Dendritic cell treated with granulocyte-macrophage colony-stimulating factor and Interleukin-4, amounts not matched to agents 40 ng/mL and 50 ng/mL, for 4 days (primary cell): ENCODE measurements at regions not wholly inside any gene's neighbourhood (a gene's known extent, or its start where the extent isn't known, plus 50 kb on each side); places are given as distances from the start of the nearest gene placed in this dataset.

Experiments used
- H3K27ac Mint-ChIP-seq: one replicate; pipeline ENCODE4 v1.8.0; 2022; ENCODE audit warnings: mild to moderate bottlenecking, mixed read lengths
- H3K27me3 Mint-ChIP-seq: one replicate; pipeline ENCODE4 v1.8.0; 2022; ENCODE audit warnings: mild to moderate bottlenecking, mixed read lengths
- H3K36me3 Mint-ChIP-seq: one replicate; pipeline ENCODE4 v1.8.0; 2022; ENCODE audit warnings: low read depth, mixed read lengths
- H3K4me1 Mint-ChIP-seq: one replicate; pipeline ENCODE4 v1.8.0; 2022; ENCODE audit warnings: low read depth, mixed read lengths
- H3K4me3 Mint-ChIP-seq: one replicate; pipeline ENCODE4 v1.8.0; 2022; ENCODE audit warnings: mild to moderate bottlenecking, moderate library complexity, mixed read lengths
- H3K9me3 Mint-ChIP-seq: one replicate; pipeline ENCODE4 v1.8.0; 2022; ENCODE audit warnings: mixed read lengths
- intact Hi-C: fragments of 100-400 bp; cut with micrococcal nuclease; formaldehyde crosslinking; loops from one replicate; pipeline ENCODE4 v1.15.0; 2022

DNA sequence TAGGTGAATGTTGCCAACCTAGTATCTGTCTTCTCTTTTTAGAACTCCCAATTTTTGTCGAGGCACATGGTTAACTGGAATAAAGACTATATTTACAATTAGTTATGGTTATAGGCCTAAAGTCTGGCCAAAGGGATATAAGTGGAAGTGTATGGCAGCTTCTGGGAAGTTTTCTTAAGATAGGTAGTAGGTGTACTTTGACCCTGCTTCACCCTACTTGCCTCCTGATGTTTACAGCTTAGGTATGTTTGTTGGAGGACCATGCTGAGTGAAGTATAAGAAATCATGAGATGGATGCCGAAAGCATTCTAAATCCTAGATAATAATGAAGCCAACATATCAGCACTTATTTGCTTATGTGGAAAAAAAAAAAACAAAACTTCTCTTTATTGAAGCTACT lies 272.1 kb downstream of the S1PR1 start:
- intact Hi-C loops: no loop called here
- H3K36me3 Mint-ChIP-seq: no peaks in the 10 kb centered on the region
- H3K27ac Mint-ChIP-seq: no peak overlapping the region
- no peaks in the 10 kb centered on the region for H3K9me3 Mint-ChIP-seq
- H3K4me3 Mint-ChIP-seq: no peak overlapping the region
- H3K27me3 Mint-ChIP-seq: no peaks in the 10 kb centered on the region
- peaks cover 5% of the 10 kb centered on the region for H3K4me1 Mint-ChIP-seq

DNA sequence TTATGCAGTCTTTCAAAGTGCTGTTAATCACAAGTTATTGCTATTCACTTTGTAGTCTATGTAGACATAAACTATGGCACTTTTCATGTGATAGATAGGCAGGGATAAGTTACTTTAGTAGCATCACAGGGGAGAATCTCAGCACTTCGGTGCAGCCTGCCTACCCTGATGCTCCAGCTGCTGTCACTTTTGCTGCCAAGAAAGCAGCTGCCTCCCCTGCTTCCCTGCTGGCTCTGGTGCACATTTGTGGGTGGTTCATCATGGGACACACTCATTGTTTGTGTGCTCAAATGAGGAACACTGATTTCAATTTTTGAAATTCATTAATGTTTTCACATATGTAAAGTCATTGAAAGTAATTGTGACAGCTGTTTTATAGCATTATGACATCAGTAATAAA lies 272.6 kb downstream of the S1PR1 start:
- no peak overlapping the region for H3K4me3 Mint-ChIP-seq
- intact Hi-C loops: no loop called here
- no peak overlapping the region for H3K27ac Mint-ChIP-seq
- peaks cover under 1% of the 10 kb centered on the region for H3K4me1 Mint-ChIP-seq
- H3K36me3 Mint-ChIP-seq: no peaks in the 10 kb centered on the region
- no peaks in the 10 kb centered on the region for H3K9me3 Mint-ChIP-seq
- H3K27me3 Mint-ChIP-seq: no peaks in the 10 kb centered on the region

DNA sequence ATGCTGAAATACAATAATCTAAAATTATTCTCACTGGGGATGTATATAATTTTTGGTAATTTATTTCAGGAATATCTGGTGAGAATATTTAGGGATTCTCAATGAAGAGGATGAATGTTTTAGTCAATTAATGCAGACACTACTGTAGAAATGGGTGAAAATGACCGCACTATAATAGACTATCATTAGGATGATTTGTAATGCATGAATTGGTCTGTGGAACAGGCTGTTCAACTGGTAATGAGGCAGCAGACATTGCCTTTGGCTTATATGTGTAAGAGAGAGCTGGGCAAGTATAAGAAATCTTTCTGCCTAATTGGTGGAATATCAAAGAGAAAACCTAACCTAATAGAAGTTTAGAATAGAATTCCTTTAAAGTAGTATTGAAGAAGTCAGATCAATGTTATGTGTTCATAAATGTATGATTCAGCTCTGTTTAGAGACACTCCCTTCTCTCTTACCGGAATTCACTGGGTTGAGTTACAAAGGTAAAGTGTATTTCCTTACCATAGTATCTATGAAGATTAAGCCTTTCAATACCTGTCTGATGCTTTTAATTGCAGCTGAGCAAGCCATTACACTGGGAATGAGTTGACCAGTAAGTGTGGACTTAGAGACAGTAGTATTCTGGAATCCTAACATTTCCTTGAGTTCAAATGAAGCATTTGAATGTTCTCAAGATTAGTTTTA lies 274.5 kb downstream of the S1PR1 start:
- Mint-ChIP-seq H3K9me3 (peaks cover 9% of the 10 kb centered on the region), H3K4me1 (no peaks in the 10 kb centered on the region), H3K27me3 (no peaks in the 10 kb centered on the region), H3K4me3 (no peak overlapping the region), H3K27ac (no peak overlapping the region), H3K36me3 (no peaks in the 10 kb centered on the region)
- intact Hi-C loops: no loop called here

DNA sequence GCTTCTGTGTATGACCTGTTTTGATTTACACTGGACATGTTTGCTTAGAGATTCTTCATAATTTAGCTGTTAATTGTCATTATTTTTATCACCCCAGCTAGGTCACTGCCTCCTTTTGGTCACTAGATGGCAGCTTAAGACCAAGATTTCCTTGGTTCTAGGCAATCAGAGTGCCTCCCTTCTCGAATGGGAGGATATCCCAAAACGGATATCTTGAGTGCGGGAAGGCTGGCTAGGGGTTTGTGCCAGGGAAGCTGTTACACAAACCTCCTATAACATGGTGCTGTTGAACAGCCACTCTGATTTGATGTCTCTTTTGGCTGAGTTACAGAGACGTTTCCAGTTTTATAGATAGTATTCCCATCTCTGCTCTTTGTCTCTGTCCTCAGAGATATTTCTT lies 283.5 kb downstream of the S1PR1 start:
- Mint-ChIP-seq H3K27ac (no peak overlapping the region), H3K36me3 (no peaks in the 10 kb centered on the region), H3K9me3 (peaks cover 11% of the 10 kb centered on the region), H3K27me3 (peaks cover 1% of the 10 kb centered on the region), H3K4me1 (no peaks in the 10 kb centered on the region), H3K4me3 (no peak overlapping the region)
- intact Hi-C loops: loop anchor here (10.0 kb wide), 1 partner anchor 1994 kb away; no protein-coding TSS in a partner anchor

- H3K4me3 Mint-ChIP-seq: no peak overlapping the region
- intact Hi-C loops: loop anchor here (10.0 kb wide), 1 partner anchor 1992 kb away; no protein-coding TSS in a partner anchor
- H3K36me3 Mint-ChIP-seq: no peaks in the 10 kb centered on the region
- H3K4me1 Mint-ChIP-seq: no peaks in the 10 kb centered on the region
- H3K9me3 Mint-ChIP-seq: no peaks in the 10 kb centered on the region
- no peak overlapping the region for H3K27ac Mint-ChIP-seq
- H3K27me3 Mint-ChIP-seq: peaks cover 1% of the 10 kb centered on the region
These were observed 285.7 kb downstream of the S1PR1 start for GRCh38 chr1:101522486-101522885.

GRCh38 chr1:101526813-101527212 lies 290.0 kb downstream of the S1PR1 start:
- H3K36me3 Mint-ChIP-seq: no peaks in the 10 kb centered on the region
- no peaks in the 10 kb centered on the region for H3K27me3 Mint-ChIP-seq
- no peak overlapping the region for H3K27ac Mint-ChIP-seq
- intact Hi-C loops: loop anchor here (10.0 kb wide), 1 partner anchor 1988 kb away; no protein-coding TSS in a partner anchor
- no peak overlapping the region for H3K4me3 Mint-ChIP-seq
- no peaks in the 10 kb centered on the region for H3K4me1 Mint-ChIP-seq
- no peaks in the 10 kb centered on the region for H3K9me3 Mint-ChIP-seq

DNA sequence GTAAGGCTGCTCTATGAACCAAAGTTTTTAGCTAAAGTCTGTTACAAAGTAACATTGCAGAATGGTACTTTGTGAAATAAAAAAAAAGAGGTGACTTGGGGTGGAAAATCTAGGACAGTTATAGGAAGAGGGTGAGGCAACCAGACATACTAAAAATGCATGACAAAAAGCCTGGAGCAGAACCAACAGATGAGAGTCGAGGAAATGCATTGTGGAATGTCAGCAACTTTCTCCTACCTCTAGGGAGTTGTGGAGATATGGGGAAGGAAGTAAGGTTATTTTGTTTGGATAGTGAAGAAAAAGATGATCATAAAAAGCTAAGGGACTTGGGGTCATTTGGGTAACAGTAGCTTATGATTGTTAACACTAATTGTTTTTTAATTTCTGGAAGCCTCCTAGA lies 295.6 kb downstream of the S1PR1 start:
- no peaks in the 10 kb centered on the region for H3K4me1 Mint-ChIP-seq
- H3K36me3 Mint-ChIP-seq: no peaks in the 10 kb centered on the region
- no peaks in the 10 kb centered on the region for H3K9me3 Mint-ChIP-seq
- H3K27ac Mint-ChIP-seq: no peak overlapping the region
- intact Hi-C loops: no loop called here
- H3K4me3 Mint-ChIP-seq: no peak overlapping the region
- H3K27me3 Mint-ChIP-seq: no peaks in the 10 kb centered on the region

DNA sequence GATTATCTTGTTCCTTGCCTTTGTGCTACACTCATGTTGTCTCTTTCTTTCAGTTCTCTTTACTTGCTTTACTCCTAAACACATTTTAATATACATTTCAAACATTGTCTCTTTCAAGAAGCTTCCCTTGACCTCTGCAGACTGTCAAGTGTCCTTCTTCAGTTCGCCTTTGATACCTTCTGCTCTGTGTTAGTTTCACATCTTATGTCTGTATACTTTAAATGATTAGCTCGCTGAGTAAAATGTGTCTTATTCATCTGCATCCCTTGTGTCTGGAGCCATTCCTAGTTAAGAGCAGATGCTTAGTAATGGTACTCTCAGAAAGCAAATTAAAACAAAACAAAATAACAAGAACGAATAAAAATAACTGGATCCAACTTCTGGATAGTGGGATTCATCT lies 303.3 kb downstream of the S1PR1 start:
- intact Hi-C loops: no loop called here
- Mint-ChIP-seq H3K9me3 (no peaks in the 10 kb centered on the region), H3K27ac (no peak overlapping the region), H3K4me3 (no peak overlapping the region), H3K27me3 (no peaks in the 10 kb centered on the region), H3K4me1 (no peaks in the 10 kb centered on the region), H3K36me3 (no peaks in the 10 kb centered on the region)

DNA sequence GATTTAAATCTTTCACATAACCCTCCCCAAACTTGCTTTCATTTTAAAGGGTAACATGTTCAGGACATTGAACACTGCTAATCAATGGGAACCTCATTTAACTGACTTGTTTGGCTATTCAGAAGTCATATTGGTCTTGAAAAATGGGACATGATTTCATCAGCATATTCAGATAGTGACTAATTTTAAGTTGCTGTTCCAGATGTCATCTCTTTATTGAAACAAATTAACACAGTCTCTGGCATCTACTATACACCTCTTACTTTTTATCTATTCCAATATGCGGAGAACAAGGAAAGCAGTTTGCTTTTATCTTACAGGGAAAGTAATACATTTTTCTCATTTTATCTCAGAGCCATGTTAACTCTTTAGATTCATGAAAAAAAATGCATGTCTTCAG lies 310.1 kb downstream of the S1PR1 start:
- Mint-ChIP-seq H3K27ac (no peak overlapping the region), H3K4me3 (no peak overlapping the region), H3K4me1 (no peaks in the 10 kb centered on the region), H3K36me3 (no peaks in the 10 kb centered on the region), H3K9me3 (no peaks in the 10 kb centered on the region), H3K27me3 (no peaks in the 10 kb centered on the region)
- intact Hi-C loops: no loop called here

GRCh38 chr1:101547357-101547756 lies 310.5 kb downstream of the S1PR1 start:
- no peaks in the 10 kb centered on the region for H3K4me1 Mint-ChIP-seq
- intact Hi-C loops: no loop called here
- H3K27ac Mint-ChIP-seq: no peak overlapping the region
- H3K36me3 Mint-ChIP-seq: no peaks in the 10 kb centered on the region
- no peaks in the 10 kb centered on the region for H3K9me3 Mint-ChIP-seq
- H3K27me3 Mint-ChIP-seq: no peaks in the 10 kb centered on the region
- no peak overlapping the region for H3K4me3 Mint-ChIP-seq

GRCh38 chr1:101548376-101548775 lies 311.6 kb downstream of the S1PR1 start:
- H3K27ac Mint-ChIP-seq: no peak overlapping the region
- intact Hi-C loops: no loop called here
- no peaks in the 10 kb centered on the region for H3K27me3 Mint-ChIP-seq
- no peak overlapping the region for H3K4me3 Mint-ChIP-seq
- H3K4me1 Mint-ChIP-seq: no peaks in the 10 kb centered on the region
- no peaks in the 10 kb centered on the region for H3K9me3 Mint-ChIP-seq
- H3K36me3 Mint-ChIP-seq: no peaks in the 10 kb centered on the region

DNA sequence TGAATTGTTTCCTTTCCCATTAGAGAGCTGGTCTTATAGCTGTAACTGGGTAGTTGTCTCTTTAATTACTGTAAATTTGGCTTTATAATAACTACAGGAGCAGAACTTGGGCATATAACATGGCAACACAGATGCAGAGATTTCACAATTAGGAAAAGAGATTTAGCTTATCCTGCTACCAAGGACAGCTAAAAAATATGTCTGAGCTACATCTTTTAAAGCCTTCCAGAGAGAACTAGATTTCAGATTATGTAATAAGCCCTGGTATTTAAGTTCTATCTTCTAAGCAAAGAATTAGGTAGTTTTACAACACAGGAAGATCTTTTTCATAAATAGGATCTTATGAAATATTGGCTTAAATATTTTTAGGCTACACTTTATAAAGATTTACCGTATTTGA lies 313.8 kb downstream of the S1PR1 start:
- Mint-ChIP-seq H3K4me3 (no peak overlapping the region), H3K27ac (no peak overlapping the region), H3K4me1 (no peaks in the 10 kb centered on the region), H3K9me3 (peaks cover 3% of the 10 kb centered on the region), H3K27me3 (no peaks in the 10 kb centered on the region), H3K36me3 (no peaks in the 10 kb centered on the region)
- intact Hi-C loops: no loop called here

GRCh38 chr1:101566883-101567538 lies 330.2 kb downstream of the S1PR1 start:
- no peaks in the 10 kb centered on the region for H3K4me1 Mint-ChIP-seq
- H3K36me3 Mint-ChIP-seq: no peaks in the 10 kb centered on the region
- H3K4me3 Mint-ChIP-seq: no peak overlapping the region
- peaks cover 8% of the 10 kb centered on the region for H3K9me3 Mint-ChIP-seq
- H3K27ac Mint-ChIP-seq: no peak overlapping the region
- intact Hi-C loops: no loop called here
- peaks cover 1% of the 10 kb centered on the region for H3K27me3 Mint-ChIP-seq

DNA sequence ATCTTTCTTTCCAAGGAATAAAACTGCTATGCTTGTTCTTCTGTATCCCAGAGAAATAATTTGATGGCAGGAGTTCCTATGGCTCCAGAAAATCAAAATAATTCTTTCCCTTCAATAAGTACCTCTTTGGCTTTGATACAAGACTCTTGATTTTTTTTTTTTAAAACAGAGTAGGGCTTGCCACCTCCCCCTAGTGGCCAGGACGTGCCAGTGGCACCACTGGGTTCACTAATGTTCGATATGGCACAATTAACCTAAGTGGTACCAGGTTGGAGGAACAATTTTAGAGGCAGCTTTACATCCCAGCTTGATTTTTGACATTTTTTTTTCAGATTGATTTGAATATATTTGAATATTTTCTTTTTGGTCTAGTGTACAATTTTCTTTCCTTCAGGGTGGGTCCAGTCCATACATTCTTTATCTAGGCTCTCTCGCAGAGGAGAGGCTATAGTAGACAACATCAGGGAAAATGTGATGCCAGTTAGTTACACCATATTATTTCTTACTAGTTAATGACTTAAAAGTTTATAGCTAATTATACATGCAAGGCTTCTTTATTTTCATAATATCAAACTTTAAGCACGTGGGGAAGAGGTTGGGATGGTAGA lies 330.9 kb downstream of the S1PR1 start:
- Mint-ChIP-seq H3K27me3 (peaks cover 1% of the 10 kb centered on the region), H3K9me3 (peaks cover 8% of the 10 kb centered on the region), H3K4me1 (no peaks in the 10 kb centered on the region), H3K36me3 (no peaks in the 10 kb centered on the region), H3K4me3 (no peak overlapping the region), H3K27ac (no peak overlapping the region)
- intact Hi-C loops: no loop called here
